A172 (cell line): ENCODE measurements at regions not wholly inside any gene's neighbourhood (a gene's known extent, or its start where the extent isn't known, plus 50 kb on each side); places are given as distances from the start of the nearest gene placed in this dataset.

Source experiments
- DNase-seq: peaks from one replicate; pipeline ENCODE4 v3.0.0-alpha.2; 2015; ENCODE audit warnings: low spot score

- no peak for DNase-seq
Observed at GRCh38 chrX:40316502-40316901, 218.7 kb upstream of the BCOR start.

DNA sequence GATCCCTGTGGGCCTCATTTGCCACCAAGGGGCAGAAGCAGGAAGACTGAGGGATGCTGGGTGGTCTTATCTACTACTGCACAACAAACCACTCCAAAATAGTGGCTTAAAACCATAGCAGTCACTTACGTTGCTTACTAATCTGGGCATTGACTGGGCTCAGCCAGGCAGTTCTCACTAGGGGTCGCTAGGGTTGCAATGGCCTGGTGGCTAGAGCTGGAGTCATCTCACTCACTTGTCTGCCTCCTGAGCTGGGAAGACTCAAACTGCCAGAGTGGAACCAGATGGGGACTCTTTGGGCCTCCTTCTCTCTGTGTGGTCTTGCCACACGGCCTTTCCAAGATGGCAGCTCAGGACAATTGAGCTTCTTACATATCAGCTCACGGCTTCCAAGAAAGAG, 216.3 kb upstream of the BCOR start:
- DNase-seq, result no peak

- DNase-seq, result no peak
Observed at GRCh38 chrX:40313269-40313668, 215.5 kb upstream of the BCOR start.

- no peak for DNase-seq
Observed at GRCh38 chrX:40310447-40310846, 212.7 kb upstream of the BCOR start.

- no peak for DNase-seq
Observed at GRCh38 chrX:40310016-40310415, 212.3 kb upstream of the BCOR start.

GRCh38 chrX:40307871-40308270, 210.1 kb upstream of the BCOR start:
- DNase-seq, result no peak

DNA sequence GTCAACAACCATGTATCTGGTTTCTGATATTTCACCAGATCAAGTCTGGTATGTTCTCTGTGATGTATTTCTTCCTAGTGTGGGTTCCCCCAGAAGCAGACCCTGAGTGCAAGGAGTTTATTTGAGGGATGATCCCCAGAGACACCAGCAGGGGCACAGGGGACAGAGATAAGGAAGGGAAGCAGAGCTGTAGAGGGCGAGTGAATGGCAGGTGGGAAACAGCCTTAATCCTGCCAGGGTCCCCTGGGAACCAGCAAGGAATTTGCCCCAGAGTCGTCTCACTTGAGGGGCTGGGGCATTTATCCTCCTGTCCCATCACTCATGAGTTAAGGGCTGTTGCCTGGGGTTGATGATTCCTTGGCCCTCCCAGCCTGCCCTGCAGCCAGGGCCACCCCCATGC, 206.4 kb upstream of the BCOR start:
- DNase-seq, result no peak

DNA sequence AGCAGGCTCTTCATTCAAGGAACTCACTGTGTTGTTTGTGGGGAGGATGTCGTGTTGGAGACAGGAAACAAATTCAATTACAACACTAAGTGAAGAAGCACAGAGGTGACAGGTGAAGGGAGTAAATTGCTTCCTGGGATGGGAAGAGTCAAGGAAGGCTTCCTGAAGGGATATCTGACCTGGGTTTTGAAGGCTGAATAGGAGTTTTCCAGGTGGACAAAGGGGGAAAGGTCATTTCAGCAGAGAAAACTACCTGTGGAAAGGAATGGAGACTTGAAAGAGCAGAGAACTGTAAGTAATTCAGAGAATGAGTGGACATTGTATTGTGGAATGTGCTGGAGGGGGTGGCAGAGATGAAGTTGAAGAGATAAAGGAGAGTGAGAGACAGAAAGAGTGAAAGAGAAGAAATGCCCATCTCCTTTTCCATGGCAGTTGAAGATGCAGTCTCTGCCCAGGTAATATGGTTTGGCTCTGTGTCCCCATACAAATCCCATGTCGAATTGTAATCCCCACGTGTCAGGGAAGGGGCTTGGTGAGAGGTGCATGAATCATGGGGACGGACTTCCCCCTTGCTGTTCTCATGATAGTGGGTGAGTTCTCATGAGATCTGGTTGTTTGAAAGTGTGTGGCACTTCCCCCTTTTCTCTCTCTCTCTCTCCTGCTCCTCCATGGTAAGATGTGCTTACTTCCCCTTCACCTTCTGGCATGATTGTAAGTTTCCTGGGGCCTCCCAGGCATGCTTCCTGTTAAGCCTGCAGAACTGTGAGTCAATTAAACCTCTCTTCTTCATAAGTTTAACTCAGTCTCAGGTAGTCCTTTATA, 205.7 kb upstream of the BCOR start:
- no peak for DNase-seq

- no peak for DNase-seq
Observed at GRCh38 chrX:40300286-40300890, 202.6 kb upstream of the BCOR start.

- no peak for DNase-seq
Observed at GRCh38 chrX:40299641-40300046, 201.9 kb upstream of the BCOR start.

GRCh38 chrX:40298572-40299479, 201.1 kb upstream of the BCOR start:
- no peak for DNase-seq

DNA sequence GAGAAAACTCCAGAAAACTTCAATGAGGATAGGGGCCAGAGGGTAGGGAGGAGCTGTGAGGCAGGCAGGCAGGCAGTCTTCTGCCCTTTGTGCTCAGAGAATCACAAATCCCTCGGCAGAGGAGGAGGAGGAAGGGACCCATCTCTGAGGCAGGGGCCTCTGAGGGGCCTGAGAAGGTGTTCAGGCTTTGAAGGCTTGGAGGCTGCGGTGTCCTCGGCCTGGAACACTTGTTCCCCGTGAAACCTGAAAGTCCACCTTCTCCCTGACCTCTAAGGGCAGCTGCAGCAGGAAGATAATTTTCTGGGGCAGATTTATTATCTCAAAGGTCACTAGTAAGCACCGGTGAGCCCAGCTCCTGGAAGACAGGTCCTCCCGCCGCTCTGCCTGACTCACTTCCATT, 200.3 kb upstream of the BCOR start:
- DNase-seq, result no peak

DNA sequence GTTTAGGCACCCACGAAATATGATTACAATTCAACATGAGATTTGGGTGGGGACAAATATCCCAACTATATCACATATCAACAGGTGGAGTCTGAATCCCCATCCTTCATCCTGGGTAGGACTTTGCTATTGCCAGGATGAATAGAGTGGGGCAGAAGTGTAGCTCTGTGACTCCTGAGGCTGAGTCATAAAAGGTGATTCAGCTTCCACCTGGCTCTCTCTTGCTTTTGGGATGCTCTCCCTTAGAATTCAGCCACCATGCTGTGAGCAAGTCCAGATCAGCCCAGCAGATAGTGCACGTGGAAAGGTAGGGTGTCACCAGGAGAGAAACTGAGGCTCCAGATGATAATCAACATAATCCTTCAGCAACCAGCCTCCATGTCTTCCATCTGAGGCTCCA, 193.8 kb upstream of the BCOR start:
- DNase-seq, result no peak

GRCh38 chrX:40290517-40290916, 192.8 kb upstream of the BCOR start:
- DNase-seq, result no peak

DNA sequence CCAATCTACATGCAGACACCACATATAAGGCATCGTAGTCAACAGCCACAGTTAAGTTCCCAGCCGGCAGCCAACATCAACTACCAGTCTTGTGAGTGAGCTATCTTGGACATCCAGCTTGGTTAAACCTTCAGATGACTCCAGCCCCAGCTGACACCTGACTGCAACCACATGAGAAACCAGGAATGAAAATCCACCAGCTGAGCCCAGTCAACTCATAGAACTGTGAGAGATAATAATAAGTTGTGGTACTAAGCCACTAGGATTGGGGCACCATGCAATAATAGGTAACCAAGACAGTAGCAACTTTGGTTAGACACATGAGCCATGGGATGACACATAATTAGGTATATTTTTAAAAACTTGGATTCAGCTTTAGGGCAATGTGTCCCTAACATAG, 188.1 kb upstream of the BCOR start:
- no peak for DNase-seq

DNA sequence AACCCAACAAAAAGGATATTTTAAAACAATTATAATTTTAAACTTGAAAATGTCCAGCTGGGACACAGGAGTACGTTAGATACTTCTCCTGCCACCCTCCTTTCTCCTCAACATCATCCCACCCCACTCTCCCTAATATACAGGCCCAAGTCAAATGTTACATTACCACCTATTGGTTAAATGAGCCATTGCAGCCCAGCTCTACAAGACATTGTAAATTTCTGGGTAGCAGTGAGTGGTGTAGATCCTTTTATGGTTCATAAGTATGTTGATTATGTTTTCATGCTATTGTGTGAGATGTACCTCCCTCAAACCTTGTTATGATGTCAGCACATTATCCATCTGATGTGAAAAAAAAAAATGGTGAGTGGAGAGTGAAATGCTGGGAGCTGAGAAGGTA, 187.1 kb upstream of the BCOR start:
- no peak for DNase-seq

GRCh38 chrX:40283981-40284380, 186.2 kb upstream of the BCOR start:
- DNase-seq, result no peak

DNA sequence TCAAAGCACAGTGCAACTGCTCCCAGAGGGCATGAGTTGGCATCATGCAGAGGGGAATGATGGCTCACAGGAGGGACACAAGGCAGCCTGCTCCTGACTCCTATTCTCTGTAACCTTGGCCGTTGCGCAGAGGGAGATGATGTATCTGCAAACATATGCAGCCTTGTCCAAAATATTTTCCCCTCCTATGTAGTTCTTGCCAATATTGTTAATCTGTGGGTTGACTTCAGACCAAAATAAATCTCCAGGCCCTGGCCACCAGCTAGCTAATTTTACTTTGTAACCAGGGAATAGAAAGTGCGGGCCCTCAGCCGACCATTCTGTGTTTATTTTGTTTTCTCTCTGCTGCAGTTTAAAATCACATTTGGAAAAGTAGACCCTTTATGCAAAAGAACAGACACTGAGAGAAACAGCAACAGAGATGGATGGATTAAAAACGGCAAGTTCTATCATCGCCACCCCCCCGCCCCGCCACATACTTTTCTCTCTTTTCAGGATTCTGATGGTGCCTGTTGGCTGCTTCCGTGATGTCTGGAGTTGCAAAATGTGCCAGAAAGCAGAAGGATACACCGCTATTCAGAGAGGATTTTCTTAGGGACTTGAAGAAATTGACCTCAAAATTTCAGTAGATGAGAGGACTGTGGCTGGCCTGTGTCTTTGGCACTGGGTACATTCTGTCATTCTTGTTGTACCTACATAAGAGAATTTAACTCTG, 185.3 kb upstream of the BCOR start:
- no peak for DNase-seq

GRCh38 chrX:40282348-40282747, 184.6 kb upstream of the BCOR start:
- no peak for DNase-seq

GRCh38 chrX:40281336-40282005, 183.7 kb upstream of the BCOR start:
- no peak for DNase-seq

DNA sequence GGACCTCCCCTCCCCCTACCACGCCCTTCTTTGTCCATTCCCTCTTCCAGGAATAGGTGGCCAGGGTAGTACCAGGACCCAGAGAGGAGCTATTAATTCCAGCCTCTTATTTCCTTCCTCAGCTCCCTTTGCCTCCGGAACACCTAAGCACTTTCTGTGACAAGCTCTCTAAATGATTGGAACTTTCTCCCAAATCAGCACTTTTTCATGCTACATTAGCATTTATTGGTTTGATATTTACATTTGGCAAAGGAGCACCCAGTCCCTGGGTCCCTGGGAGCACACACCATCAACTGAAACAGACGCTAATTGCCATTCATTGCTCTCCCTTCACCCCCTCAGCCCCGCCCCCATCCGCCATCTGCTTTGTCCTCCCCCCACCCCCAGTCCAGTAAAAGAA, 182.0 kb upstream of the BCOR start:
- no peak for DNase-seq

DNA sequence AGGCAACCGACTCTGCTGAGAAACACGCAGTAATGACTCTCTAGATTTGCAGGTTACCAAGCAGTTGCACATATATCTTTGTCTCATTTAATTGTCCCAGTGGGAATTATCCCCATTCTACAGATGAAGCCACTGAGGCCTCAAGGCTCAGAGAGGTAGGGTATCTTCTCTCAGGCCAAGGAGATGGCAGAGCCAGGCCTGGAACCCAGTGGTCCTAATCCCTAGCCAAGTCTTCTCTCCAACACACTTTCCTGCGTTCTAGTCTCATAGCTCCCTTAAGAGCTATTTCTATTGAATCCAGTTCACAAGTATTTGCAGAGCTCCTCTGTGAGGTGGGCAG, 181.3 kb upstream of the BCOR start:
- DNase-seq, result no peak
